ENCODE measurements at regions not wholly inside any gene's neighbourhood (a gene's known extent, or its start where the extent isn't known, plus 50 kb on each side); places are given as distances from the start of the nearest gene placed in this dataset.
"Not testable (repeated sequence)": the region's sequence is repeated elsewhere in the genome, so short reads cannot be mapped to it uniquely, and the experiment has no call there.

GRCh38 chr21:31819692-31820091 is 53.1 kb upstream of the HUNK start:
- not testable (repeated sequence) for DNase-seq

DNA sequence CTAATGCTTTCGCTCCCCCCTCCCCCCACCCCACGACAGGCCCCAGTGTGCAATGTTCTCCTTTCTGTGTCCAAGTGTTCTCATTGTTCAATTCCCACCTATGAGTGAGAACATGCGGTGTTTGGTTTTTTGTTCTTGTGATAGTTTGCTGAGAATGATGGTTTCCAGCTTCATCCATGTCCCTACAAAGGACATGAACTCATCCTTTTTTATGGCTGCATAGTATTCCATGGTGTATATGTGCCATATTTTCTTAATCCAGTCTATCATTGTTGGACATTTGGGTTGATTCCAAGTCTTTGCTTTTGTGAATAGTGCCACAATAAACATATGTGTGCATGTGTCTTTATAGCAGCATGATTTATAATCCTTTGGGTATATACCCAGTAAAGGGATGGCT is 58.5 kb upstream of the HUNK start:
- DNase-seq: not testable (repeated sequence)

GRCh38 chr21:31813862-31814261 is 59.0 kb upstream of the HUNK start:
- no peak for DNase-seq

DNA sequence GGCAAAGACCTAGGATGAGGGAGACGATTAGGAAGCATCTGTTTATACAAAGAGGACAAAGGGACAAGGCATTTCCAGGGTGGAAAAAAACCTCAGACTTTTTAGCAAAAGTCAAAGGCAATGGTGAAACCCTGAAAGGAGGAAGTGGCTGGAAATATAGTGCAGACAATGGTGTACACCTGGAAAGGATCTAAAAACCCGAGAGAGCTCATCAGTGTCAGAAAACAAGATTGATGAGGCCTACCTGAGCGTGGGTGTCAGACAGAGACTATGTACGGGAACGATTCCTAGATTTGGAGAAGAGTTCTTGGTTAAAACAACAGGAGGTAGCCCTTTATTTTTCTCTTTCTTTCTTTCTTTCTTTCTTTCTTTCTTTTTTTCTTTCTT is 68.8 kb upstream of the HUNK start:
- DNase-seq: peak in 1 of 3 experiments; percentile 77

GRCh38 chr21:31803039-31804007 is 69.5 kb upstream of the HUNK start:
- peak in 1 of 3 experiments; percentile 81 for DNase-seq

DNA sequence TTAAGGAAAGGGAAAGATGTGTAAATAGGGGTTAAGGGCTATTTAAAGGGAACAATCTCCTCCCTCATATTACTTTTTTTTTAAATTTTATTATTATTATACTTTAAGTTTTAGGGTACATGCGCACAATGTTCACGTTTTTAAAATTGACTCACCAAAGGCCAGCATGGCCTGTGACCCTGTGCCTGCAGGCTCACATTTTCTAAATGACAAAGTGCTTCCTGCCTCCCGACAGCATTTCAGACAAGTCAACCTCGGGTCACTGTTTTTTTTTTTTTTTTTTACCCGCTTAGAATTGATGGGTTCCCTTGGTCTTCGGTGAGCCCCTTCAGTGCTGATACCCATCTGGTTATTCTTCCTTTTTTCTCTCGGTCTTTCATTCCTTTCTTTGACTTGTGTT is 70.4 kb upstream of the SCAF4 start:
- DNase-seq: no peak

GRCh38 chr21:31801551-31802219 is 69.8 kb upstream of the SCAF4 start:
- peak in 1 of 3 experiments; percentile 22 for DNase-seq

GRCh38 chr21:31798842-31799704 is 67.2 kb upstream of the SCAF4 start:
- peak; percentile 46 to 61 (median 46) for DNase-seq

DNA sequence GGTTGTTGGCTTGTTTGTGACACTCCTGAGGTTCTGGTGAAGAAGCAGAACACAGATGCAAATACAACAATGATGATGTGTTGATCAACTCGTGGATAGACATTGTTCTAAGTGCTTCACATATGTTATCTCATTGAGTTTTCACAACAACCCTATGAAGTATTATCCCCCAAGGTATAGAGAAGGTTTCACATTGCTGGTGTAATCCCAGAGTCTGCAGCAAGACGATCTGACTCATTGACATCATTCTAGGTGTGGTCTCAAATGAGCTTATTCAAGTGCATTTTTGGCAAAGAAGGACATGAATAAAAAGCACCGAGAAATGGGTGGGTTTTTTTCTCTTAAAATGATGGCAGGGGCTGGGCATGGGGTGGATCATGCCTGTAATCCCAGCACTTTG is 64.1 kb upstream of the SCAF4 start:
- DNase-seq: no peak

- not testable (repeated sequence) for DNase-seq
Observed at GRCh38 chr21:31790420-31790819, 58.5 kb upstream of the SCAF4 start.

GRCh38 chr21:31788581-31788980 is 56.7 kb upstream of the SCAF4 start:
- no peak for DNase-seq

DNA sequence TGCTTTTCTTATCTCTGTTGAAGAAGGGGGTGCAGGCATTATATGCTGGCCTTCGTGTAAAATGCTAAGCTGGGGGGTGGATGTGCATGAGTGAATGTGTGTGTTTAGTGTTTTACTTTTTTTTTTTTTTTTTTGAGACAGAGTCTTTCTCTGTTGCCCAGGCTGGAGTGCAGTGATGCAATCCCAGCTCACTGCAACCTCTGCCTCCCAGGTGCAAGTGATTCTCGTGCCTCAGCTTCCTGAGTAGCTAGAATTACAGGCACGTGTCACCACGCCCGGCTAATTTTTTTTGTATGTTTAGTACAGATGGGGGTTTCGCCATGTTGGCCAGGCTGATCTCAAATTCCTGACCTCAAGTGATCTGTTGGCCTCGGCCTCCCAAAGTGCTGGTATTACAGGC is 55.8 kb upstream of the SCAF4 start:
- DNase-seq: not testable (repeated sequence)

- DNase-seq: no peak
Observed at GRCh38 chr21:31786164-31786920, 54.4 kb upstream of the SCAF4 start.

- DNase-seq: peak; percentile 53 to 88 (median 86)
Observed at GRCh38 chr21:31785237-31786163, 53.6 kb upstream of the SCAF4 start.

DNA sequence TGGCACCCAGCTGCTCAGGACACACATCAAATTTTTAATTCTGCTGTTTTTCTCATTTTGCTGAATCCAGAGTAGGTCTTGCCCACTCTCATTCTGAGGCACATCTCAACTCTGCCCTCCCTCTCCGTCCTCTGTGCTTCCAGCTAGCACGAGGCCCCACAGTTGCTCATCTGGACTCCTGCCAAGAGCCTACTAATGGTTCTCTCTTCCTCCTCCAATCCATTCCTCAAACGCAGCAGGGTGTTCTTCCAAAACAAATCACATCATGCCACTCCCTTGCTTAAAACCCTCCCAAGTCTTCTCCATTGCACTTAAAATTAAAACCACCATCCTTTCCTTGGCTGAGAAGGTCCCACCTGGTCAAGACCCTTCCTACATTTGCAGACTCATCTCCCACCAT is 49.8 kb upstream of the SCAF4 start:
- DNase-seq: peak; percentile 48 to 84 (median 83)
